Mesenchymal stem cell (in vitro differentiated cells and primary cell): ENCODE measurements at regions not wholly inside any gene's neighbourhood (a gene's known extent, or its start where the extent isn't known, plus 50 kb on each side); places are given as distances from the start of the nearest gene placed in this dataset.

Source experiments
- DNase-seq: peaks from one replicate; pipeline ENCODE4 v3.0.0-alpha.2; 2013
- H2AFZ ChIP-seq: one replicate; pipeline ENCODE4 v1.6.1; 2013; ENCODE audit warnings: low read depth, mild to moderate bottlenecking, control low read depth, inconsistent platforms, low read length, moderate library complexity
- H2AK5ac ChIP-seq: 2 replicates; pipeline ENCODE4 v1.6.1; 2013; ENCODE audit warnings: low read length, moderate library complexity, mild to moderate bottlenecking, inconsistent platforms; ENCODE audit not compliant: severe bottlenecking
- H2BK120ac ChIP-seq: one replicate; pipeline ENCODE4 v1.6.1; 2013; ENCODE audit warnings: low read depth, mild to moderate bottlenecking, inconsistent platforms, low read length, moderate library complexity
- H2BK12ac ChIP-seq, 2 experiments: one replicate each; pipeline ENCODE4 v1.6.1; 2013; ENCODE audit warnings: inconsistent platforms in 2 of 2, low read length in 2 of 2, mild to moderate bottlenecking in 2 of 2, moderate library complexity in 2 of 2, control low read depth in 1 of 2
- H2BK15ac ChIP-seq: one replicate; pipeline ENCODE4 v1.6.1; 2013; ENCODE audit warnings: mild to moderate bottlenecking, low read depth, inconsistent platforms; ENCODE audit not compliant: poor library complexity, severe bottlenecking
- H2BK5ac ChIP-seq: 2 replicates; pipeline ENCODE4 v1.6.1; 2013; ENCODE audit warnings: low read depth, mild to moderate bottlenecking, low read length, control low read depth, inconsistent platforms; ENCODE audit not compliant: poor library complexity, severe bottlenecking
- H3K14ac ChIP-seq, 2 experiments: one replicate each; pipeline ENCODE4 v1.6.1; 2013; ENCODE audit warnings: inconsistent platforms in 2 of 2, low read length in 2 of 2, control low read depth in 1 of 2, mild to moderate bottlenecking in 1 of 2, moderate library complexity in 1 of 2
- H3K18ac ChIP-seq, 2 experiments: one replicate each; pipeline ENCODE4 v1.6.1; 2013; ENCODE audit warnings: inconsistent platforms in 2 of 2, low read length in 2 of 2, control low read depth in 1 of 2, low read depth in 1 of 2, mild to moderate bottlenecking in 1 of 2
- H3K23ac ChIP-seq, 2 experiments: one replicate each; pipeline ENCODE4 v1.6.1; 2013; ENCODE audit warnings: inconsistent platforms in 2 of 2, low read length in 2 of 2, mild to moderate bottlenecking in 2 of 2, moderate library complexity in 2 of 2, control low read depth in 1 of 2
- H3K27ac ChIP-seq: 2 replicates; pipeline ENCODE4 v1.5.1; 2013; ENCODE audit warnings: mild to moderate bottlenecking, moderate library complexity, low read length, control low read depth, inconsistent platforms; ENCODE audit not compliant: poor library complexity, severe bottlenecking
- H3K27me3 ChIP-seq, 2 experiments: 2 replicates each; pipeline versions ENCODE4 v1.6.1 to v1.7.0; 2013; ENCODE audit warnings: low read length in 2 of 2, mild to moderate bottlenecking in 2 of 2, moderate library complexity in 2 of 2, control low read depth in 1 of 2, inconsistent platforms in 1 of 2; ENCODE audit not compliant: control insufficient read depth in 1 of 2, insufficient read depth in 1 of 2
- H3K36me3 ChIP-seq, 2 experiments: 2 replicates each; pipeline versions ENCODE4 v1.6.1 to v1.7.0; 2013; ENCODE audit warnings: low read length in 2 of 2, control low read depth in 1 of 2, inconsistent platforms in 1 of 2, low read depth in 1 of 2, mild to moderate bottlenecking in 1 of 2; ENCODE audit not compliant: insufficient read depth in 2 of 2, control insufficient read depth in 1 of 2
- H3K4ac ChIP-seq, 2 experiments: one replicate each; pipeline ENCODE4 v1.6.1; 2013; ENCODE audit warnings: inconsistent platforms in 2 of 2, low read length in 2 of 2, mild to moderate bottlenecking in 2 of 2, moderate library complexity in 2 of 2, control low read depth in 1 of 2, low read depth in 1 of 2
- H3K4me1 ChIP-seq: 2 replicates; pipeline ENCODE4 v1.6.1; 2013; ENCODE audit warnings: low read depth, low read length, control low read depth; ENCODE audit not compliant: control insufficient read depth, insufficient read depth
- H3K4me2 ChIP-seq: 2 replicates; pipeline ENCODE4 v1.6.1; 2013; ENCODE audit warnings: low read length, mild to moderate bottlenecking, inconsistent platforms; ENCODE audit not compliant: poor library complexity, severe bottlenecking
- H3K4me3 ChIP-seq, 2 experiments: 2 replicates each; pipeline versions ENCODE4 v1.5.1 to v1.7.0; 2013; ENCODE audit warnings: low read length in 2 of 2, mild to moderate bottlenecking in 2 of 2, control low read depth in 1 of 2, low read depth in 1 of 2; ENCODE audit not compliant: insufficient read depth in 1 of 2
- H3K79me1 ChIP-seq: replicated peaks from 2 replicates; pipeline ENCODE4 v1.6.1; 2013; ENCODE audit warnings: mild to moderate bottlenecking, control low read depth, low read length, inconsistent platforms; ENCODE audit not compliant: poor library complexity, severe bottlenecking
- H3K9ac ChIP-seq: 2 replicates; pipeline ENCODE4 v1.7.0; 2013; ENCODE audit warnings: mild to moderate bottlenecking, low read length, moderate library complexity
- H3K9me3 ChIP-seq: 2 replicates; pipeline ENCODE4 v1.7.0; 2013; ENCODE audit warnings: mild to moderate bottlenecking, low read length; ENCODE audit not compliant: control insufficient read depth
- H4K8ac ChIP-seq: one replicate; pipeline ENCODE4 v1.6.1; 2013; ENCODE audit warnings: inconsistent platforms, mild to moderate bottlenecking, low read length, moderate library complexity
- H4K91ac ChIP-seq: one replicate; pipeline ENCODE4 v1.6.1; 2013; ENCODE audit warnings: mild to moderate bottlenecking, low read length, inconsistent platforms
- WGBS: methylation state at CpG from one replicate; pipeline ENCODE4 v1.1.7; 2013; ENCODE audit warnings: mixed read lengths; 5-methylcytosine and 5-hydroxymethylcytosine counted together

- no peak for DNase-seq
- no peak overlapping the region for H2AK5ac ChIP-seq
- H4K91ac ChIP-seq: no peak overlapping the region
- no peaks in the 10 kb centered on the region for H3K79me1 ChIP-seq
- H2AFZ ChIP-seq: no peak overlapping the region
- H3K27ac ChIP-seq: no peak overlapping the region
- H2BK15ac ChIP-seq: no peak overlapping the region
- 94% methylated on average over 4 of the region's 4 CpGs for WGBS
- H3K4ac ChIP-seq: no peak overlapping the region
- H2BK12ac ChIP-seq: no peak overlapping the region
- H3K18ac ChIP-seq: no peak overlapping the region
- H3K27me3 ChIP-seq: no peaks in the 10 kb centered on the region
- no peak overlapping the region for H3K14ac ChIP-seq
- no peak overlapping the region for H2BK120ac ChIP-seq
- H4K8ac ChIP-seq: no peak overlapping the region
- H2BK5ac ChIP-seq: no peak overlapping the region
- peaks cover 6% of the 10 kb centered on the region for H3K9me3 ChIP-seq
- no peak overlapping the region for H3K23ac ChIP-seq
- H3K4me3 ChIP-seq: no peak overlapping the region
- no peak overlapping the region for H3K4me2 ChIP-seq
- no peaks in the 10 kb centered on the region for H3K36me3 ChIP-seq
- H3K9ac ChIP-seq: no peak overlapping the region
- no peaks in the 10 kb centered on the region for H3K4me1 ChIP-seq
Measured at GRCh38 chr10:10389182-10389581, 628.5 kb upstream of the CELF2 start.

GRCh38 chr10:10392511-10392910 is 625.2 kb upstream of the CELF2 start:
- Histone ChIP-seq H3K27me3 (no peaks in the 10 kb centered on the region), H3K23ac (no peak overlapping the region), H4K91ac (no peak overlapping the region), H3K14ac (no peak overlapping the region), H3K4me3 (no peak overlapping the region), H2BK5ac (no peak overlapping the region), H3K27ac (no peak overlapping the region), H3K79me1 (no peaks in the 10 kb centered on the region), H2AFZ (no peak overlapping the region), H2BK120ac (no peak overlapping the region), H3K4me2 (no peak overlapping the region), H3K9me3 (peaks cover 6% of the 10 kb centered on the region), H2AK5ac (no peak overlapping the region), H2BK12ac (no peak overlapping the region), H3K9ac (no peak overlapping the region), H3K4ac (no peak overlapping the region), H4K8ac (no peak overlapping the region), H3K18ac (no peak overlapping the region), H2BK15ac (no peak overlapping the region), H3K36me3 (no peaks in the 10 kb centered on the region), H3K4me1 (no peaks in the 10 kb centered on the region)
- 100% methylated on average over 2 of the region's 2 CpGs for WGBS
- no peak for DNase-seq

- Histone ChIP-seq H3K18ac (no peak overlapping the region), H3K27ac (no peak overlapping the region), H3K14ac (no peak overlapping the region), H3K79me1 (no peaks in the 10 kb centered on the region), H4K8ac (no peak overlapping the region), H3K4me3 (no peak overlapping the region), H3K36me3 (no peaks in the 10 kb centered on the region), H2BK12ac (no peak overlapping the region), H3K27me3 (no peaks in the 10 kb centered on the region), H4K91ac (no peak overlapping the region), H2BK120ac (no peak overlapping the region), H2BK5ac (no peak overlapping the region), H2BK15ac (no peak overlapping the region), H3K4me1 (no peaks in the 10 kb centered on the region), H2AFZ (no peak overlapping the region), H3K4me2 (no peak overlapping the region), H3K4ac (no peak overlapping the region), H3K23ac (no peak overlapping the region), H3K9me3 (no peaks in the 10 kb centered on the region), H2AK5ac (no peak overlapping the region), H3K9ac (no peak overlapping the region)
- DNase-seq: peak; percentile 34
- 60% methylated on average over 1 of the region's 4 CpGs for WGBS
Measured at GRCh38 chr10:10394933-10395658, 622.6 kb upstream of the CELF2 start.

- no peak for DNase-seq
- H3K4me1 ChIP-seq: no peaks in the 10 kb centered on the region
- no peaks in the 10 kb centered on the region for H3K27me3 ChIP-seq
- no peaks in the 10 kb centered on the region for H3K36me3 ChIP-seq
- H3K4me3 ChIP-seq: no peak overlapping the region
- H4K8ac ChIP-seq: no peak overlapping the region
- no peak overlapping the region for H3K9ac ChIP-seq
- no peaks in the 10 kb centered on the region for H3K79me1 ChIP-seq
- no peak overlapping the region for H2AFZ ChIP-seq
- H3K9me3 ChIP-seq: no peaks in the 10 kb centered on the region
- H2BK15ac ChIP-seq: no peak overlapping the region
- no peak overlapping the region for H3K4me2 ChIP-seq
- H2AK5ac ChIP-seq: no peak overlapping the region
- no peak overlapping the region for H3K23ac ChIP-seq
- H3K18ac ChIP-seq: no peak overlapping the region
- no peak overlapping the region for H4K91ac ChIP-seq
- H3K4ac ChIP-seq: no peak overlapping the region
- no peak overlapping the region for H2BK12ac ChIP-seq
- H3K27ac ChIP-seq: no peak overlapping the region
- no peak overlapping the region for H2BK5ac ChIP-seq
- WGBS: 76% methylated on average over 3 of the region's 3 CpGs
- H2BK120ac ChIP-seq: no peak overlapping the region
- no peak overlapping the region for H3K14ac ChIP-seq
Measured at GRCh38 chr10:10396601-10397000, 621.1 kb upstream of the CELF2 start.
